A673 (cell line): ENCODE measurements at regions not wholly inside any gene's neighbourhood (a gene's known extent, or its start where the extent isn't known, plus 50 kb on each side); places are given as distances from the start of the nearest gene placed in this dataset.

Source experiments
- BruUV-seq: library from RNA; stranded (reverse); fragments of 400-500 nt; replicated peaks from 2 replicates; lab custom pipeline; 2021; lab: Mats Ljungman, UMichigan
- CTCF ChIA-PET: fragments of 300-600 bp; sonication (Branson Sonifier 250); formaldehyde crosslinking; loops from one replicate; lab custom pipeline; 2022; ENCODE audit warnings: antibody characterized with exemption; lab: Charles Lee
- POLR2A ChIA-PET: fragments of 300-600 bp; sonication (Branson Sonifier 250); formaldehyde crosslinking; loops from one replicate; lab custom pipeline; 2022; ENCODE audit warnings: antibody characterized with exemption; ENCODE audit not compliant: low non-redundant PET; lab: Charles Lee
- DNase-seq: peaks from one replicate; pipeline ENCODE4 v3.0.0-alpha.2; 2015; ENCODE audit warnings: low spot score
- H3K27ac ChIP-seq: fragments of 200-600 bp; sonication (generic); 2 replicates; pipeline ENCODE4 v1.5.1; 2016; ENCODE audit warnings: mixed run types, low read depth, mild to moderate bottlenecking, mixed read lengths, antibody characterized with exemption, low read length; ENCODE audit not compliant: poor library complexity, severe bottlenecking
- H3K27me3 ChIP-seq: fragments of 200-600 bp; sonication (generic); replicated peaks from 2 replicates; pipeline ENCODE4 v1.6.1; 2017; ENCODE audit warnings: mixed run types, low read depth, mild to moderate bottlenecking, mixed read lengths, antibody characterized with exemption, low read length; ENCODE audit not compliant: insufficient read depth, poor library complexity
- H3K36me3 ChIP-seq: fragments of 200-600 bp; sonication (generic); 2 replicates; pipeline ENCODE4 v1.6.1; 2016; ENCODE audit warnings: mixed run types, mild to moderate bottlenecking, mixed read lengths, antibody characterized with exemption, low read length; ENCODE audit not compliant: insufficient read depth, poor library complexity, severe bottlenecking
- H3K4me1 ChIP-seq: fragments of 200-600 bp; sonication (generic); 2 replicates; pipeline ENCODE4 v1.6.1; 2017; ENCODE audit warnings: mixed run types, mild to moderate bottlenecking, mixed read lengths, antibody characterized with exemption, low read length; ENCODE audit not compliant: insufficient read depth, poor library complexity, severe bottlenecking
- H3K4me3 ChIP-seq: fragments of 200-600 bp; sonication (generic); 2 replicates; pipeline ENCODE4 v1.5.1; 2016; ENCODE audit warnings: low read depth, mixed run types, mild to moderate bottlenecking, mixed read lengths, low read length; ENCODE audit not compliant: poor library complexity, severe bottlenecking
- H3K9me3 ChIP-seq: fragments of 200-600 bp; sonication (generic); 2 replicates; pipeline ENCODE4 v1.6.1; 2016; ENCODE audit warnings: mixed run types, low read depth, mild to moderate bottlenecking, mixed read lengths, antibody characterized with exemption, low read length; ENCODE audit not compliant: poor library complexity, severe bottlenecking
- EZH2 ChIP-seq: fragments of 200-600 bp; sonication (generic); IDR thresholded peaks from 2 replicates; pipeline ENCODE4 v1.6.1; 2017; ENCODE audit warnings: borderline replicate concordance, low read depth, mild to moderate bottlenecking, mixed read lengths, antibody characterized with exemption, low read length; ENCODE audit not compliant: poor library complexity, severe bottlenecking
- intact Hi-C: fragments of 100-400 bp; cut with micrococcal nuclease; formaldehyde crosslinking; loops from one replicate; pipeline ENCODE4 v1.10.0; 2022; ENCODE audit not compliant: unreplicated experiment
- TF ChIP-seq, protein P1 (sequence below): fragments of 300-800, 200-600 bp; sonication (generic); conservative IDR thresholded peaks from 2 replicates; pipeline ENCODE4 v1.5.1; 2017; ENCODE audit warnings: low read depth, mild to moderate bottlenecking, antibody characterized with exemption, low read length, moderate library complexity, mixed read lengths

DNA sequence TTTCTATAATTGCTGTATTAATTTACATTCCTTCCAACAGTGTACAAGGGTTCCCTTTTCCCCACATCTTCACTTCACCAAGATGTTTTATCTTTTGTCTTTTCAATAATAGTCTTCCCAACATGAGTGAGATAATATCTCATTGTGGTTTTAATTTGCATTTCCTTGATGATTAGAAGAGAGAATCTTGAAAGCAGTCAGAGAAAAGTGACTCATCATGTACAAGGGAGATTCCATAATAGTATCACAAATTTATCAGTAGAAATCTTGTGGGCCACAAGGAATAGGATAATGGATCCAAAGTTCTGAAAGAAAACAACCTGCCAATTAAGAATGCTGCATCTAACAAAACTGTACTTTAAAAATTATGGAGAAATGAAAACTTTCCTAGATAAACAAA is 189.3 kb downstream of the NECTIN3 start:
- POLR2A ChIA-PET: no interaction called here
- CTCF ChIA-PET: no interaction called here

DNA sequence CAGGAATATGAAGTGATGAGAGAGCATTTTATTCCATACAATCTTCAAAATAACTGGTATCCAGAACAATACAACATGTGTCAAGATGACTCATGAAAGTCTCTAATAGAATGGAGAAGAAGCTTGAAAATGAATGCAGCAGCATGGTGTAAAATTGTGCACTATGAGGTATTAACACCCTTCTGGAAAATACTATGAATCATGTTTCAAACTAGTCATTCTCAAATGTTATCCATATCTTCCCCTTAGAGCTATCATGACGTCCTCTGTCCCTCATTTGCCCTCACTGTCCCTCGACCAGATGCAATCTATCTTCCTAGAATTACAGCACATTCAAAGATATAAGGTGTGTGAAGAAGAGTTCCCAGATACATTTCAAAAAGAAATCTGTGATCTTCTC is 198.2 kb downstream of the NECTIN3 start:
- no TSS peak for BruUV-seq
- H3K4me3 ChIP-seq: no peak overlapping the region
- no peaks in the 10 kb centered on the region for H3K27me3 ChIP-seq
- H3K36me3 ChIP-seq: no peaks in the 10 kb centered on the region
- CTCF ChIA-PET: no interaction called here
- DNase-seq: no peak
- POLR2A ChIA-PET: no interaction called here
- no peaks in the 10 kb centered on the region for H3K9me3 ChIP-seq
- intact Hi-C loops: no loop called here
- no peak overlapping the region for H3K27ac ChIP-seq
- no peaks in the 10 kb centered on the region for H3K4me1 ChIP-seq
- TF ChIP-seq, protein P1, sequence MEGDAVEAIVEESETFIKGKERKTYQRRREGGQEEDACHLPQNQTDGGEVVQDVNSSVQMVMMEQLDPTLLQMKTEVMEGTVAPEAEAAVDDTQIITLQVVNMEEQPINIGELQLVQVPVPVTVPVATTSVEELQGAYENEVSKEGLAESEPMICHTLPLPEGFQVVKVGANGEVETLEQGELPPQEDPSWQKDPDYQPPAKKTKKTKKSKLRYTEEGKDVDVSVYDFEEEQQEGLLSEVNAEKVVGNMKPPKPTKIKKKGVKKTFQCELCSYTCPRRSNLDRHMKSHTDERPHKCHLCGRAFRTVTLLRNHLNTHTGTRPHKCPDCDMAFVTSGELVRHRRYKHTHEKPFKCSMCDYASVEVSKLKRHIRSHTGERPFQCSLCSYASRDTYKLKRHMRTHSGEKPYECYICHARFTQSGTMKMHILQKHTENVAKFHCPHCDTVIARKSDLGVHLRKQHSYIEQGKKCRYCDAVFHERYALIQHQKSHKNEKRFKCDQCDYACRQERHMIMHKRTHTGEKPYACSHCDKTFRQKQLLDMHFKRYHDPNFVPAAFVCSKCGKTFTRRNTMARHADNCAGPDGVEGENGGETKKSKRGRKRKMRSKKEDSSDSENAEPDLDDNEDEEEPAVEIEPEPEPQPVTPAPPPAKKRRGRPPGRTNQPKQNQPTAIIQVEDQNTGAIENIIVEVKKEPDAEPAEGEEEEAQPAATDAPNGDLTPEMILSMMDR: no peak
- no peak for TF ChIP-seq EZH2

More for the DNA sequence above, 189.3 kb downstream of the NECTIN3 start:
- no TSS peak for BruUV-seq
- Histone ChIP-seq H3K36me3 (no peaks in the 10 kb centered on the region), H3K4me1 (no peaks in the 10 kb centered on the region), H3K9me3 (no peaks in the 10 kb centered on the region), H3K4me3 (no peak overlapping the region), H3K27me3 (no peaks in the 10 kb centered on the region), H3K27ac (no peak overlapping the region)
- intact Hi-C loops: no loop called here
- DNase-seq: no peak
- no peak for TF ChIP-seq EZH2
- TF ChIP-seq, protein P1: no peak

DNA sequence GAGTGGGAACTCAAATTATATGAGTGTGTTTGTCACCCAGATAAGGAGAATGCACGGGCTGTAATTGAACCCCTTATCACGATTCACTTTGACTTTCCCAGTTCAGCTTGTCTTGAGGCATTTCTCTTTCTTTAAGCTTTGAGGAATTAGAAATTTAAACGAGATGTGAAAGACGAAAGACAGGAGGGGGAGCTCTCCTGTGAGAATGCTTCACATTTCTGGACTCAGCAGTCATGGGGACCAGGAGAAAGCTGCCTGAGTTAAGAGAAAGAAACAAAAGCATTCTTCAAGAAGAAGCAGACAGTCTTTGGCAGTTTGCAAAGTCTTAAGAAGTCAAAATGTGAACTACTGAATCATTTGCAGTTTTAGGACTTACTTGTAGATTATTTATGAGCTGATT is 205.6 kb downstream of the NECTIN3 start:
- no TSS peak for BruUV-seq
- H3K36me3 ChIP-seq: no peaks in the 10 kb centered on the region
- H3K9me3 ChIP-seq: no peaks in the 10 kb centered on the region
- ChIA-PET CTCF (interaction anchor here (0.5 kb wide), 1 partner anchor 1770 kb away, joined by 6 read pairs; no protein-coding TSS in a partner anchor), POLR2A (no interaction called here)
- DNase-seq: peak; percentile 4
- intact Hi-C loops: no loop called here
- no peak overlapping the region for H3K27ac ChIP-seq
- H3K4me1 ChIP-seq: no peaks in the 10 kb centered on the region
- TF ChIP-seq, protein P1: no peak
- no peak for TF ChIP-seq EZH2
- H3K4me3 ChIP-seq: no peak overlapping the region
- H3K27me3 ChIP-seq: no peaks in the 10 kb centered on the region
